GM06990 (cell line): ENCODE measurements at regions not wholly inside any gene's neighbourhood (a gene's known extent, or its start where the extent isn't known, plus 50 kb on each side); places are given as distances from the start of the nearest gene placed in this dataset.

ENCODE experiments used
- DNase-seq: peaks from one replicate; pipeline ENCODE4 v3.0.0-alpha.2; 2011; ENCODE audit not compliant: insufficient read length; ENCODE audit errors: extremely low read depth
- H3K27me3 ChIP-seq: replicated peaks from 2 replicates; pipeline ENCODE4 v1.6.0; 2011; ENCODE audit warnings: low read length; ENCODE audit not compliant: control insufficient read depth, insufficient read depth
- H3K36me3 ChIP-seq: 2 replicates; pipeline ENCODE4 v1.5.1; 2011; ENCODE audit warnings: low read length; ENCODE audit not compliant: control insufficient read depth, insufficient read depth
- H3K4me3 ChIP-seq: replicated peaks from 2 replicates; pipeline ENCODE4 v1.5.1; 2011; ENCODE audit warnings: low read depth, mild to moderate bottlenecking, control low read depth, low read length
- TF ChIP-seq, protein P1 (sequence below): IDR thresholded peaks from 2 replicates; pipeline ENCODE4 v1.5.1; 2011; ENCODE audit warnings: low read length, control low read depth, mild to moderate bottlenecking, inconsistent platforms; ENCODE audit not compliant: insufficient read depth, poor library complexity, severe bottlenecking

DNA sequence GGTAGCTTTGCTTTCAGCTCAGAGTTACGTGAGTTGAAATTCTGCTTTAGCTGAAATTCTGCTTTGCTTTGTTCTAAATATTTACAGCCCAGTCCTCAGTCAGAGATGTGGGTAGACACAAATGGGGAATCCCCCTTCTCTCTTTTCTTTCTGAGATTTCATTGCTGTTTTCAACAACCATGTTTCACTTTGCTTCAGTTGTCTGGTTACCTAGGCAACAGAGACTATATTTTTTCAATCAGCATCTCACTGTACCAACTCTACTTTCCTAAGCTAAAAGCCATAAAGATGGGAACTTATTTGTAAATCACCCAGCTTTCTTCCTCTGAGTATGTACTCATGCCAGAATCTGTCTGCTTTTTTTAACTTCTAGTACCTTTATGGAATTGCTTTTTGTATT is 509.0 kb downstream of the OLFM4 start:
- TF ChIP-seq, protein P1, sequence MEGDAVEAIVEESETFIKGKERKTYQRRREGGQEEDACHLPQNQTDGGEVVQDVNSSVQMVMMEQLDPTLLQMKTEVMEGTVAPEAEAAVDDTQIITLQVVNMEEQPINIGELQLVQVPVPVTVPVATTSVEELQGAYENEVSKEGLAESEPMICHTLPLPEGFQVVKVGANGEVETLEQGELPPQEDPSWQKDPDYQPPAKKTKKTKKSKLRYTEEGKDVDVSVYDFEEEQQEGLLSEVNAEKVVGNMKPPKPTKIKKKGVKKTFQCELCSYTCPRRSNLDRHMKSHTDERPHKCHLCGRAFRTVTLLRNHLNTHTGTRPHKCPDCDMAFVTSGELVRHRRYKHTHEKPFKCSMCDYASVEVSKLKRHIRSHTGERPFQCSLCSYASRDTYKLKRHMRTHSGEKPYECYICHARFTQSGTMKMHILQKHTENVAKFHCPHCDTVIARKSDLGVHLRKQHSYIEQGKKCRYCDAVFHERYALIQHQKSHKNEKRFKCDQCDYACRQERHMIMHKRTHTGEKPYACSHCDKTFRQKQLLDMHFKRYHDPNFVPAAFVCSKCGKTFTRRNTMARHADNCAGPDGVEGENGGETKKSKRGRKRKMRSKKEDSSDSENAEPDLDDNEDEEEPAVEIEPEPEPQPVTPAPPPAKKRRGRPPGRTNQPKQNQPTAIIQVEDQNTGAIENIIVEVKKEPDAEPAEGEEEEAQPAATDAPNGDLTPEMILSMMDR: no peak
- H3K36me3 ChIP-seq: no peaks in the 10 kb centered on the region
- no peak for DNase-seq
- no peaks in the 10 kb centered on the region for H3K27me3 ChIP-seq
- no peak overlapping the region for H3K4me3 ChIP-seq

- TF ChIP-seq, protein P1: no peak
- H3K27me3 ChIP-seq: no peaks in the 10 kb centered on the region
- no peak overlapping the region for H3K4me3 ChIP-seq
- DNase-seq: no peak
- no peaks in the 10 kb centered on the region for H3K36me3 ChIP-seq
These were observed 516.8 kb downstream of the OLFM4 start for GRCh38 chr13:53545340-53545941.

DNA sequence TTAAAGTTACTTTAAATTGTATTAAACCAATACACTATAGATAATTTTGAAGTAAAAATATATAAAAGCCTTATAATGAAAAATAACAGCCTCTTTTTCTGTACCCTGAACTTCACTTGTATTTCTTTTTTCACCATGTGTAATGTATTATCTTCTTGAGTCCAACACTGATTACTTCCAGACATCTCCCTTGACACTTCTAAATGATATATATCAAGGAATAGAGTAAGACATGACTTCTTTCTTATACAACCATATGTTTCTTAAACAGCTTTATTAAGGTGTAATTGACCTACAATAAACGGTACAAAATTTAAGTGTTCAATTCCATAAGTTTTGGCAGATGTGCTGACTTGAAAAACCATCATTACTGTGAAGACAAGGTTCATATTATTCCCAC is 531.9 kb downstream of the OLFM4 start:
- DNase-seq: no peak
- no peak overlapping the region for H3K4me3 ChIP-seq
- H3K36me3 ChIP-seq: no peaks in the 10 kb centered on the region
- H3K27me3 ChIP-seq: no peaks in the 10 kb centered on the region
- TF ChIP-seq, protein P1: no peak

DNA sequence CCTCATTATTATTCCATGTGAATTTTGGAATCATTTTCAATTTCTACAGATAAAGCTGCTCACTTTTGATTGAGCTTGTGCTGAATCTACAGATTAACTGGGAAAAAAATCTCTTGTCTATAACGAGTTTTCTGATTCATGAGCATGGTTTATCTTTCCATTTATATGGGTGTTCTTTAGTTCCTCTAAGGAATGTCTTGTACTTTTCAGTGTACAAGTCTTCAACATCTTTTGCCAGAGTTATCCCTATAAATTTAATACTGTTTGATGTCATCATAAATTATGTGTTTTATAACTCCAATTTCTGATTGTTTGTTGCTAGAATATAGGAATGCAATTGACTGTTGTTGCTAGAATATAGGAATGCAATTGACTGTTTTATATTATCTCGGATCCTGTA is 533.8 kb downstream of the OLFM4 start:
- Histone ChIP-seq H3K36me3 (no peaks in the 10 kb centered on the region), H3K4me3 (no peak overlapping the region), H3K27me3 (no peaks in the 10 kb centered on the region)
- DNase-seq: no peak
- TF ChIP-seq, protein P1: no peak

- Histone ChIP-seq H3K36me3 (no peaks in the 10 kb centered on the region), H3K27me3 (no peaks in the 10 kb centered on the region), H3K4me3 (no peak overlapping the region)
- TF ChIP-seq, protein P1: no peak
- no peak for DNase-seq
These were observed 539.9 kb downstream of the OLFM4 start for GRCh38 chr13:53568491-53568890.

DNA sequence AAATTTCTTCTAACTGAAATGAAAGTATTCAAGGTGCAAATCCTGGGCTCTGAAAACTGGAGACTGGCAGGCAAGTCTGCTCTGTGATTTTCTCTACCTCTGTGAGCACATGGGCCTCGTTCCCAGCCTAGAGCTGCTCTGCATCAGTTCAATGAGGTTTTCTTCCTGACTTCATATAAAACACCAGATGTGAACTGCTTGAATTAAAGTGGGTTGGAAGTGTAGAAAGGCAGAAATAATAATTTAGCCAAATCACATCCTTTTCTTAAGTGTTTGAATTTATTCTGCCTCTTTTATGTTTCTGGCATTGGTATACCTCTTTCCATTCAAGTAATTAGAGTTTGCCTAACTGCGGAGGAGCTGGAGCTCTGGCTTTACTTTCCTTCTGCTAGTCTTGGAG is 540.8 kb downstream of the OLFM4 start:
- no peak overlapping the region for H3K4me3 ChIP-seq
- TF ChIP-seq, protein P1: no peak
- DNase-seq: no peak
- no peaks in the 10 kb centered on the region for H3K27me3 ChIP-seq
- no peaks in the 10 kb centered on the region for H3K36me3 ChIP-seq
